ENCODE measurements at regions not wholly inside any gene's neighbourhood (a gene's known extent, or its start where the extent isn't known, plus 50 kb on each side); places are given as distances from the start of the nearest gene placed in this dataset.

GRCh38 chr15:29364426-29365078, 94.9 kb upstream of the NSMCE3 start:
- TF ChIP-seq CTCF (IDR thresholded peaks at IDR 0.05) (no peak), POLR2A (IDR thresholded peaks at IDR 0.05) (no peak), POLR2AphosphoS5 (IDR thresholded peaks at IDR 0.05) (no peak), EP300 (IDR thresholded peaks at IDR 0.05) (no peak)

All from upper lobe of left lung (tissue), 4 donors.